Mesenchymal stem cell (in vitro differentiated cells and primary cell): ENCODE measurements at regions not wholly inside any gene's neighbourhood (a gene's known extent, or its start where the extent isn't known, plus 50 kb on each side); places are given as distances from the start of the nearest gene placed in this dataset.
"Not testable (repeated sequence)": the region's sequence is repeated elsewhere in the genome, so short reads cannot be mapped to it uniquely, and the experiment has no call there.

ENCODE experiments used
- DNase-seq: peaks from one replicate; pipeline ENCODE4 v3.0.0-alpha.2; 2013
- H2AFZ ChIP-seq: one replicate; pipeline ENCODE4 v1.6.1; 2013; ENCODE audit warnings: low read depth, mild to moderate bottlenecking, control low read depth, inconsistent platforms, low read length, moderate library complexity
- H2AK5ac ChIP-seq: 2 replicates; pipeline ENCODE4 v1.6.1; 2013; ENCODE audit warnings: low read length, moderate library complexity, mild to moderate bottlenecking, inconsistent platforms; ENCODE audit not compliant: severe bottlenecking
- H2BK120ac ChIP-seq: one replicate; pipeline ENCODE4 v1.6.1; 2013; ENCODE audit warnings: low read depth, mild to moderate bottlenecking, inconsistent platforms, low read length, moderate library complexity
- H2BK12ac ChIP-seq, 2 experiments: one replicate each; pipeline ENCODE4 v1.6.1; 2013; ENCODE audit warnings: inconsistent platforms in 2 of 2, low read length in 2 of 2, mild to moderate bottlenecking in 2 of 2, moderate library complexity in 2 of 2, control low read depth in 1 of 2
- H2BK15ac ChIP-seq: one replicate; pipeline ENCODE4 v1.6.1; 2013; ENCODE audit warnings: mild to moderate bottlenecking, low read depth, inconsistent platforms; ENCODE audit not compliant: poor library complexity, severe bottlenecking
- H2BK5ac ChIP-seq: 2 replicates; pipeline ENCODE4 v1.6.1; 2013; ENCODE audit warnings: low read depth, mild to moderate bottlenecking, low read length, control low read depth, inconsistent platforms; ENCODE audit not compliant: poor library complexity, severe bottlenecking
- H3K14ac ChIP-seq, 2 experiments: one replicate each; pipeline ENCODE4 v1.6.1; 2013; ENCODE audit warnings: inconsistent platforms in 2 of 2, low read length in 2 of 2, control low read depth in 1 of 2, mild to moderate bottlenecking in 1 of 2, moderate library complexity in 1 of 2
- H3K18ac ChIP-seq, 2 experiments: one replicate each; pipeline ENCODE4 v1.6.1; 2013; ENCODE audit warnings: inconsistent platforms in 2 of 2, low read length in 2 of 2, control low read depth in 1 of 2, low read depth in 1 of 2, mild to moderate bottlenecking in 1 of 2
- H3K23ac ChIP-seq, 2 experiments: one replicate each; pipeline ENCODE4 v1.6.1; 2013; ENCODE audit warnings: inconsistent platforms in 2 of 2, low read length in 2 of 2, mild to moderate bottlenecking in 2 of 2, moderate library complexity in 2 of 2, control low read depth in 1 of 2
- H3K27ac ChIP-seq: 2 replicates; pipeline ENCODE4 v1.5.1; 2013; ENCODE audit warnings: mild to moderate bottlenecking, moderate library complexity, low read length, control low read depth, inconsistent platforms; ENCODE audit not compliant: poor library complexity, severe bottlenecking
- H3K27me3 ChIP-seq, 2 experiments: 2 replicates each; pipeline versions ENCODE4 v1.6.1 to v1.7.0; 2013; ENCODE audit warnings: low read length in 2 of 2, mild to moderate bottlenecking in 2 of 2, moderate library complexity in 2 of 2, control low read depth in 1 of 2, inconsistent platforms in 1 of 2; ENCODE audit not compliant: control insufficient read depth in 1 of 2, insufficient read depth in 1 of 2
- H3K36me3 ChIP-seq, 2 experiments: 2 replicates each; pipeline versions ENCODE4 v1.6.1 to v1.7.0; 2013; ENCODE audit warnings: low read length in 2 of 2, control low read depth in 1 of 2, inconsistent platforms in 1 of 2, low read depth in 1 of 2, mild to moderate bottlenecking in 1 of 2; ENCODE audit not compliant: insufficient read depth in 2 of 2, control insufficient read depth in 1 of 2
- H3K4ac ChIP-seq, 2 experiments: one replicate each; pipeline ENCODE4 v1.6.1; 2013; ENCODE audit warnings: inconsistent platforms in 2 of 2, low read length in 2 of 2, mild to moderate bottlenecking in 2 of 2, moderate library complexity in 2 of 2, control low read depth in 1 of 2, low read depth in 1 of 2
- H3K4me1 ChIP-seq: 2 replicates; pipeline ENCODE4 v1.6.1; 2013; ENCODE audit warnings: low read depth, low read length, control low read depth; ENCODE audit not compliant: control insufficient read depth, insufficient read depth
- H3K4me2 ChIP-seq: 2 replicates; pipeline ENCODE4 v1.6.1; 2013; ENCODE audit warnings: low read length, mild to moderate bottlenecking, inconsistent platforms; ENCODE audit not compliant: poor library complexity, severe bottlenecking
- H3K4me3 ChIP-seq, 2 experiments: 2 replicates each; pipeline versions ENCODE4 v1.5.1 to v1.7.0; 2013; ENCODE audit warnings: low read length in 2 of 2, mild to moderate bottlenecking in 2 of 2, control low read depth in 1 of 2, low read depth in 1 of 2; ENCODE audit not compliant: insufficient read depth in 1 of 2
- H3K79me1 ChIP-seq: replicated peaks from 2 replicates; pipeline ENCODE4 v1.6.1; 2013; ENCODE audit warnings: mild to moderate bottlenecking, control low read depth, low read length, inconsistent platforms; ENCODE audit not compliant: poor library complexity, severe bottlenecking
- H3K9ac ChIP-seq: 2 replicates; pipeline ENCODE4 v1.7.0; 2013; ENCODE audit warnings: mild to moderate bottlenecking, low read length, moderate library complexity
- H3K9me3 ChIP-seq: 2 replicates; pipeline ENCODE4 v1.7.0; 2013; ENCODE audit warnings: mild to moderate bottlenecking, low read length; ENCODE audit not compliant: control insufficient read depth
- H4K8ac ChIP-seq: one replicate; pipeline ENCODE4 v1.6.1; 2013; ENCODE audit warnings: inconsistent platforms, mild to moderate bottlenecking, low read length, moderate library complexity
- H4K91ac ChIP-seq: one replicate; pipeline ENCODE4 v1.6.1; 2013; ENCODE audit warnings: mild to moderate bottlenecking, low read length, inconsistent platforms
- WGBS: methylation state at CpG from one replicate; pipeline ENCODE4 v1.1.7; 2013; ENCODE audit warnings: mixed read lengths; 5-methylcytosine and 5-hydroxymethylcytosine counted together

DNA sequence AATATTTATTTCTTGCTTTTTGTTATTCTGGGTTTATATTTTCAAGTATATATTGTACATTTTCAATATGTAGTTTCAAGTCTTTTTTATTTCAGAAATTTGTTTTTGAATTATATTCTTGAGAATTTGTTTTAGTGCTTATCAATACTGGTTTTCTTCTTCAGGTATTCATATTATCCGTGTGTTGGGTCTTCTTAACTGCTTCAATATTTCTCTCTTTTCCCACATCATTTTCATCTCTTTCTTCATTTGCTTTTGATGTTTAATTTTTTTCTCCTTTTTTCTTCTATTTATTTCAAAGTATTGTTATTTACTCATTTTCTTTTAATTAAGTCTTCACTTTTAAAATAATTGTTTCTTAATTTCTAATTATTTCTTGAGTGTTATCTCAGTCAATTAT, 367.8 kb downstream of the GPAT3 start:
- H2BK12ac ChIP-seq, H3K27me3 ChIP-seq, H2AK5ac ChIP-seq, H3K4me1 ChIP-seq, H3K18ac ChIP-seq, H3K79me1 ChIP-seq, H3K14ac ChIP-seq, H3K23ac ChIP-seq, H3K36me3 ChIP-seq, H2BK120ac ChIP-seq, H2AFZ ChIP-seq, H3K9ac ChIP-seq, H3K4me3 ChIP-seq, H3K9me3 ChIP-seq, H2BK15ac ChIP-seq, DNase-seq, H2BK5ac ChIP-seq, H4K91ac ChIP-seq, H3K4me2 ChIP-seq, H4K8ac ChIP-seq, H3K4ac ChIP-seq, H3K27ac ChIP-seq: not testable (repeated sequence)
- no CpG with 5 or more reads among the region's 1 CpG for WGBS

GRCh38 chr4:83894831-83895230, 358.9 kb downstream of the GPAT3 start:
- Histone ChIP-seq H2BK15ac (no peak overlapping the region), H2BK5ac (no peak overlapping the region), H2AK5ac (no peak overlapping the region), H3K23ac (no peak overlapping the region), H3K4me1 (peaks cover 2% of the 10 kb centered on the region), H3K4me3 (no peak overlapping the region), H3K9ac (no peak overlapping the region), H4K91ac (no peak overlapping the region), H4K8ac (no peak overlapping the region), H3K36me3 (no peaks in the 10 kb centered on the region), H2AFZ (no peak overlapping the region), H2BK120ac (no peak overlapping the region), H3K4ac (no peak overlapping the region), H3K27ac (no peak overlapping the region), H3K4me2 (no peak overlapping the region), H3K79me1 (no peaks in the 10 kb centered on the region), H3K9me3 (no peaks in the 10 kb centered on the region), H3K18ac (no peak overlapping the region), H3K14ac (no peak overlapping the region), H3K27me3 (no peaks in the 10 kb centered on the region), H2BK12ac (no peak overlapping the region)
- no peak for DNase-seq
- 40% methylated on average over 1 of the region's 1 CpG for WGBS

DNA sequence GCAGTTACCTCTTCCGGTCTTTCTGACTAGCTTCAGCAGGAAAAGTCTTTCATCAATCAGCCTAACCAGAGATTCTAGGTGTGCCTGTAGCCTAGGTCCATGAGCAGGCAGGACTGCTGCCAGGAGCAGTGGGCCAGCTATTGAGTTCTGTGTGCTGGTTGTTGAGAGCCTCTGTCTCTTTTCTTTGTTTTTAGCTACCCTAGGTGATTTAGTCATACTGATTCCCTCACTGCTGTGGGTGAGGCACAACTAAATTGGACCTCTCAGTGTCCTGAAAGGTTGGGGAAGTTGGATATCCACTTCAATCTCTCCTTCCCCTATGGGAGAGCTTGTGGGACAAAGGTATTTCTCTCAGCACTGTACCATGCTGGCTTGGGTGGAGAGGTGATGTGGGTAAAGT, 354.9 kb downstream of the GPAT3 start:
- no peak overlapping the region for H3K4me3 ChIP-seq
- H3K9me3 ChIP-seq, result no peaks in the 10 kb centered on the region
- peak overlapping the region; percentile 40 for H2AK5ac ChIP-seq
- no peak overlapping the region for H3K18ac ChIP-seq
- no peak overlapping the region for H2AFZ ChIP-seq
- H3K4me1 ChIP-seq, result peaks cover 2% of the 10 kb centered on the region
- no peaks in the 10 kb centered on the region for H3K27me3 ChIP-seq
- H3K4ac ChIP-seq, result no peak overlapping the region
- H3K79me1 ChIP-seq, result no peaks in the 10 kb centered on the region
- WGBS, result 93% methylated on average over 1 of the region's 1 CpG
- H4K8ac ChIP-seq, result no peak overlapping the region
- no peak overlapping the region for H2BK12ac ChIP-seq
- H2BK120ac ChIP-seq, result no peak overlapping the region
- DNase-seq, result no peak
- no peak overlapping the region for H3K14ac ChIP-seq
- no peak overlapping the region for H3K4me2 ChIP-seq
- H3K23ac ChIP-seq, result no peak overlapping the region
- peak overlapping the region; percentile 6 for H3K27ac ChIP-seq
- no peak overlapping the region for H2BK5ac ChIP-seq
- no peaks in the 10 kb centered on the region for H3K36me3 ChIP-seq
- H2BK15ac ChIP-seq, result no peak overlapping the region
- no peak overlapping the region for H4K91ac ChIP-seq
- H3K9ac ChIP-seq, result no peak overlapping the region

DNA sequence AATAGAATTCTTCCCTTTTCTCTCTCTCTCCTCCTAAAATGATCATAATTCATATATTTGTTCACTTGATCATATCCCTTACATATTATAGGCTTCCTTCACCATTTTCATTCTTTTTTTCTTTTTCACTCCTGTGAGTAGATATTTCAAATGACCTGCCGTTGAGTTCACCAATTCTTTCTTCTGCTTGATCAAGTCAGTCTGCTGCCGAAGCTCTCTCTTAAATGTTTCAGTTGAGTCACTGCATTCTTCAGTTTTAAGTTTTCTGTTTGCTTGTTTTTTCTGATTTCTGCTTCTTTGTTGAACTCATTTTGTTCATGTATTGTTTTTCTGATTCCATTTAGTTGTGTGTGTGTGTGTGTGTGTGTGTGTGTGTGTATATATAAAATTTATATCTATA, 354.3 kb downstream of the GPAT3 start:
- Histone ChIP-seq H3K23ac (no peak overlapping the region), H2AFZ (no peak overlapping the region), H3K4ac (no peak overlapping the region), H3K9ac (no peak overlapping the region), H3K79me1 (no peaks in the 10 kb centered on the region), H3K36me3 (no peaks in the 10 kb centered on the region), H2BK120ac (no peak overlapping the region), H2BK5ac (no peak overlapping the region), H3K27me3 (no peaks in the 10 kb centered on the region), H2AK5ac (no peak overlapping the region), H2BK12ac (no peak overlapping the region), H3K4me1 (peaks cover 2% of the 10 kb centered on the region), H3K9me3 (no peaks in the 10 kb centered on the region), H3K14ac (no peak overlapping the region), H3K4me3 (no peak overlapping the region), H3K27ac (no peak overlapping the region), H3K4me2 (no peak overlapping the region), H3K18ac (no peak overlapping the region), H4K91ac (no peak overlapping the region), H2BK15ac (no peak overlapping the region), H4K8ac (no peak overlapping the region)
- DNase-seq, result no peak
- 44% methylated on average over 2 of the region's 2 CpGs for WGBS
